ENCODE measurements at regions not wholly inside any gene's neighbourhood (a gene's known extent, or its start where the extent isn't known, plus 50 kb on each side); places are given as distances from the start of the nearest gene placed in this dataset.
"Not testable (repeated sequence)": the region's sequence is repeated elsewhere in the genome, so short reads cannot be mapped to it uniquely, and the experiment has no call there.

GRCh38 chr14:61154641-61155040 is 126.5 kb downstream of the TMEM30B start:
- no peak for DNase-seq

DNA sequence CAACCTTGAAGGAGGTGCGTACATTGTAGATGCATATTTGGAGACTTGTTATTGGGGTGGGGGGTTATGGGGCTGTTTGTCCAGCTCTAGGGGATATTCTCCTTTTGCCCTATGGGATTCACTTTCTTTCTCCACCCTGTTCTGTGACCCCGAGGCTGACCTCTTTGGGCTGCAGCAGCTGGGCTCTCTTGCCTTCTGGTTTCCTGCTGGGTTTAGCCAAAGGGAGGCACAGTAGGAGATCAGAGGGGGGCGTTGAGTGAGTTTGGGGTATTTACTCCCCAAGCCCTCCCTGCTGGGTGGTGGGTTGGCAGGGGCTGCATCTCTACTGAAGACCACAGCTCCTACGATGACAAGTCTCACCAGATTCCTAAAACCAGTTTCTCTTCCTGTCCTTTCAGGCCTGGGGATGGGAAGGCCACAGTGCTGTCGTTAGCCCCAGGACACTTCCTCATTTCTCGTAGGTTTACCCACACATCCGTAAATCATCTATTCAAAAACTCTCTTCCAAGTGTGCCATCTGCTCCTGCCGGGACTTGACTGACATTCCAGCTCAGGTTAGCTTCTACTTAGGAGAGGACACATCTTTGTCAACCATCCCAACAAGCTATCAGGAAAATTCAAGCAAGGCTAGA is 127.1 kb downstream of the TMEM30B start:
- no peak for DNase-seq

DNA sequence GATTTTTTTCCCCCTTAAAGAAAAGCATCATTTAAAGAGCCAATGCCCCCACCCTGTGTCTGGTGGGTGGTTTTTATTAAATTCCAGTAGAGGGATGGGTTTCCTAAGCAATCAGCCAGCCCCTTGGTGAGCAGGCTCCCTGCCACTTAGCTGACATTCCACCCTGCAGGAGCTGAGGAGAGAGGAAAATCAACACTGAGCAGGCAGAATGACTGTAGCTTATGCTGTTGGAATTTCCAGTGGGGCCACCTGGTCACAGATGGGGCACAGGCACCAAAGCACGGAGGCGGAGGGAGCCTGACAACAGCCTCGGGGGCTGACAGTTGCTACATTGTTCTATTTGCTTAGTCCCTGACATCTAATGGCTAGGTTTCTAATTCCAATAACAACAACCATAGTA is 127.7 kb downstream of the TMEM30B start:
- DNase-seq: no peak

GRCh38 chr14:61152851-61153364 is 128.2 kb downstream of the TMEM30B start:
- DNase-seq: no peak

- DNase-seq: no peak
Measured at GRCh38 chr14:61151251-61151650, 129.9 kb downstream of the TMEM30B start.

DNA sequence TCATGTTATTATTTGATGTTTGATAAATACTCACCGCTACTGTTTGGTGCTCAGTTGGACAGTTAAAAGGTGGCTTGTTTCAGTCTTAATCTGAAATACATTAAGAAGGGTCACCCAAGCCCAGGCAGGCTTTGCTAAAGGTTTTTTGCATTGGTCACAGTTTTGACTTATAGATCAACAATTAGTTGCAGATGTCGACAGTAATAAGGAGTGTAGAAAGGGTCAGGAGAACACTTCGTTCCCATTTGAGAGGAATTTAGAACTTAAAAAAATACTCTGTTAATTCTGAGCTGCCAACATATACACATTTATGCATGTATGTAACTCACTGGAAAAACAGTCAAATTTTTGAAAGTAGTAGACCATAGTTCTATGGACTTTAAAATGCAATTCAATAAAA is 130.3 kb downstream of the TMEM30B start:
- no peak for DNase-seq

DNA sequence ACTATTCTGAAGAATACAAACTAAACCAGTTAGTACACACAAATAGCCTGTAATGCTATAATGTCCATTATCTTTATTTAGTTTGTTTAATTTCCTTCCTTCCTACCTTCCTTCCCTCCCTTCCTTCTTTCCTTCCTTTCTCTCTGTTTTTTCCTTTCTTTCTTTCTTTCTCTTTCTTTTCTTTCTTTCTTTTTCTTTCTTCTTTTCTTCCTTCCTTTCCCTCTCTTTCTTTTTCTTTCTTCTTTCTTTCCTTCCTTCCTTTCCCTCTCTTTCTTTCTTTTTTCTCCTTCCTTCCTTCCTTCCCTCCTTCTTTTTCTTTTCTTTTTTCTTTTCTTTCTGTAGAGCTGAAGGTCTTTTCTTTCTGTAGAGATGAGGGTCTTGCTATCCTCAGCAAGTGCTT is 131.2 kb downstream of the TMEM30B start:
- no peak for DNase-seq

DNA sequence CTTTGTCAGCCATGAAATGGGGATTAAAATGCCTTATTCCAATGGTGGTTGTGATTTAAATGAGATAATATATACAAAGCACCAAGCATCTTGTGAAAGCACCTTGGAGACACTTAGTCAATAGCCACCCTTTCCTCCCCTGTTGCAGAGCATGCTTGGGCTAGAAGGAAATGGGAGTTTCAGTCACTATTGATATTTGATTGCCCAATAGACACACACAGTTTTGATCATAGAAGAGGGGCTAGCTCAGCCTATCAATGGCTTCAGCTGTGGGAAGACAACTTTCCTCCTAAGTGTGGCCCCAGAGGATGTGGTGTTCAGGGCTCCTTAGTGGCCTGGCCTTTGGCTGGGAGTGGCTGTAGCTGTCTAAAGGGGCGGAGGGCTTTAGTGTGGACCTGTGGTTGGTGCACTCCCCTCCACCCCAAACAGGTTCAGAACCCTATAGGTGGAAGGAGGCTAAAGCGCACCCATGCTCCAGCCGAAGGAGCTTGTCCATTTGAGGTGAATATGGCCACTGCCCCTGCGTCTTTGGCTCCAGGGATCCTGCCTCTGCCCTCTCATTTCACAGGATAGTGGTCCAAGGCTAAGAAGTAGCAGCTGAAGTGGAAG is 132.3 kb downstream of the TMEM30B start:
- no peak for DNase-seq

- no peak for DNase-seq
Measured at GRCh38 chr14:61147831-61148549, 133.1 kb downstream of the TMEM30B start.

- no peak for DNase-seq
Measured at GRCh38 chr14:61147381-61147821, 133.7 kb downstream of the TMEM30B start.

DNA sequence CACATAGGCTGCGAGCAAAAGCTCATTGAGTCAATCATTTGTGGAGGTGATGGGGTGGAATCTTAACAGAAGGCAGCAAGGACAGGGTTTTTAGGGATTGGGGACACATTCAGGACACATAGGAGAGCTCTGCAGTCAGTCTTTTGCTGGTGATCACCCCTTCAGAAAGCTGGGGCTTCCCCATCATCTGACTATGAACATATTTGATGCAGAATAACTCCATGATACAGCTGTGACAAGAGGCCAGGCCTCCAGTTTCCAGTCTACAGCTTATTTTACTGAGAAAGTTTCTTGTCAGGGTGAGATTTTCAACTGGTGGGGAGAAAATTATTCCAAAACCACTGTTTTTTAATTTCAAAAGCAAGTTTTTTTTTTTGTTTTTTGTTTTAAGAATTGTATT is 134.2 kb downstream of the TMEM30B start:
- DNase-seq: no peak

DNA sequence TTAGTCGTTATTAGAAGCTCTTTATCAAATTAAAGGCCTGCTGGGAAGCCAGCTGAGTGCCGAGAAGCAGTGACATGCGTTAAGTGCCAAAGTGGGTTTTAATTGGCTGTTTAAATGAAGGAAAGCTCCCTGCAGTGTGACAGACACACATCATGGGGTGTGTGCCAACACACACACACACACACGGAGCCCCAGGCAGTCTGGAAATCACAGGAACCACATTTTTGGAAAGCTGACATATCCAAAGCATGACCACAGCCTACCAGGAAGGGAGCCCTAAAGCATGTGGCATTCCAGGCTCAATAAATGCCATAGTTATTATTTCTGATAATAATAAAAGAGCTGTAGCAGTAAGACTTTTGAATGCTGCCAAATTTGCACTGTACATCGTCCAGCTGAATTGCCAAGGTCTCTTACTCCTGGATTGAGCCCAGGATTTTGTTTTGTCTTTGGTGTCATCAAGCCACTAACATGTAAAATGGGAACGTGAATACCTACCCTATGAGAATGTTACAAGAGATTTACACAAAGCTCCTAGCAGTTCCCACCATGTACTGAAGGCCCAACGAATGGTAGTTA is 135.1 kb downstream of the TMEM30B start:
- DNase-seq: no peak

DNA sequence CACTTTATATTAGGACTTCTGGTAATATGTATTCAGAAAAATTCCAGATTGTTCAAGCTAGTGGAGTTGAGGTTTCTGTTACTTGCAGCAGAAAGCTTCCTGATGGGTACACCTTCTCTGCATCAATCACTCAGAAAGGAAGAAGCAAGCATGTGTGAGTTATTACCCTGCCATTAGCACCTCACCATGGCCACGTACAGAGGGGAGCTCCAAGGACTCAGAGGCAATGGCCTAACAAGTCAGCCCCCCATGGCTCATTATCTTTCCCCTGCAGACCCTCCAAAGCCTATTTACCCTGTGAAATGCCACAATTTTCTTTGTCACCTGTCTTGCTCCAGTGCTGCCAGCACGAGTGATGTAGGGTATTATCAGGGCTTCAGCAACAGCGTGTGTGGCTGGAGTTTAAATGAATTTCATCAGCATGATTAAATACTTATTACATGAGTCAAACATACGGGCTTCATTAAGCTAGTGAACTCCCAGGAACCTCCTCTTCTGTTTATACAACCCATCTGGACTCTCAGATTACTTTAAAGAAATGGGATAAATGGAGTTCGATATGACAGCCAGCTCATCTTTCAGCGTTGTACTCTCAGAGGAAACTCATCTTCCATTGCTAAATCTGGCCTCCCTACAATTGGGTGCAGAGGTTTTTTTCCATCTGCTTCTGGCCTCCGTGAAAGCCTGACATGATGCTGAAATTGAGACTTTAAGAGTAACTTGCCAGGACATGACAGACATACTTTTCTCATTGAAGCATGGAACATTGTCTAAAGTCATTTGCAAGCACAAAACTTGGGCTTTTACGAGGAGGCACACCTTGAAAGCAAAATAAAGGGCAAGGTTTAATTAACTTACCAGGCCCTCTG is 135.9 kb downstream of the TMEM30B start:
- no peak for DNase-seq

DNA sequence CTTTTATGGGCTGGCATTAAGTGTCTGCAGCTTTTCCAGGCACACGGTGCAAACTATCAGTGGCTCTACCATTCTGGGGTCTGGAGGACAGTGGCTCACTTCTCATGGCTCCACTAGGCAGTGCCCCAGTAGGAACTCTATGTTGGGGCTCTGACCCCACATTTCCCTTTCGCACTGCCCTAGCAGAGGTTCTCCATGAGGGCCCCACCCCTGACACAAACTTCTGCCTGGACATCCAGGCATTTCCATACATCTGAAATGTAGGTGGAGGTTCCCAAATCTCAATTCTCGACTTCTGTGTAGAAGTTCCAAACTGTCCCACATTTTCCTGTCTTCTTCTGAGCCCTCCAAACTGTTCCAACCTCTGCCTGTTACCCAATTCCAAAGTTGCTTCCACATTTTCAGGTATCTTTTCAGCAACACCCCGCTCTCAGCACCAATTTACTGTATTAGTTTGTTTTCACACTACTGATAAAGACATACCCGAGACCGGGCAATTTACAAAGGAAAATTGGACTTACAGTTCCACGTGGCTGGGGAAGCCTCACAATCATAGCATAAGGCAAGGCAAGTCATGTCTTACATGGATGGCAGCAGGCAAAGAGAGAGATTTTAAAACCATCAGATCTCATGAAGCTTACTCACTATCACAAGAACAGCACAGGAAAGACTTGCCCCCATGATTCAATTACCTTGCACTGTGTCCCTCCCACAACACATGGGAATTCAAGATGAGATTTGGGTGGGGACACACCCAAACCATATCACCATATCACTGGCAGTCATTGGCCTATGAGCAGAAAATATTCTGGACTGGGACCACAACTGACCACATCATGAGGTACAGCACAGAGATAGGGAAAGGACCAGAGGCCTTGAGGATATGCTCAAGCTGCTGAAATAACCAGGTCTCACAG is 136.8 kb downstream of the TMEM30B start:
- not testable (repeated sequence) for DNase-seq

- DNase-seq: no peak
Measured at GRCh38 chr14:61140872-61141271, 140.3 kb downstream of the TMEM30B start.

DNA sequence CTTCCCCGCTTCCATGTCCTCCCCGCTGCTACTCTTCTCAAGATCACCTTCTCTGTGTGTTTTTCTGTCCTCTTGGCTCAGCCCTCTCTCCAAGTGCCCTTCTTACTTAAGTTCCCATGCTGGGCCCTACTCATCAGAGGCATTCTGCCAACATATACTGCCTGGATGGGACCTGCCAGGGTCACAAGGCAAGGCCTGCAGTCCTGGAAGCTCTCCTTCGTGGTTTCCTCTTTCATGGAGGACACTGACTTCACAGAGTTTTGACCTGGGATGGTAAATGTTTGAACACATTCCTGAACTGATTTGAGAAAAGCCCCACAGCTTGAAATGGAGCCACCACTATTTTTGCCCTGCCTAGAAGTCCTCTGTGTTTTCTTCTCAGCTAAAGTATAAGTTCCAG is 140.9 kb downstream of the TMEM30B start:
- no peak for DNase-seq

DNA sequence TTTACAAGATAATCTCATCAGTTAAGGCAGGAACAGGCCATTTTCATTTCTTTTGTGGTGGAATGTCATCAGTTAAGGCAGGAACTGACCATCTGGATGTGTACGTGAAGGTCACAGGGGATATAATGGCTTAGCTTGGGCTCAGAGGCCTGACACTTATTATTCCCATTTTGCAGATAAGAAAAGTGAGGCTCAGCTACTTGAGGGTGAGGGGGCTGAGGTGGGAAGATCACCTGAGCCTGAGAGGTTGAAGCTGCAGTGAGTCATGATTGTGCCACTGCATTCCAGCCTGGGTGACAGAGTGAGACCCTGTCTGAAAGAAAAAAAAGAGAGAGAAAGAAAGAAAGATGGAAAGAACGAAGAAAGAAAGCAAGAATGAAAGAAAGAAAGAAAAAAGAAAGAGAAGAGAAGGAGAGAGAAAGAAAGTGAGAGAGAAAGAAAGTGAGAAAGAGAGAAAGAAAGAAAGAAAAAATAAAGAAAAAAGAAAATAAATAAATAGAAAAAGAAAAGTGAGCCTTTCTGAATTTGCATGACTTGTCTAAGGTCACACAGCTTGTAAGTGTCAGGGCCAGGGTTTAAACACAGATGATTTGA is 142.0 kb downstream of the TMEM30B start:
- DNase-seq: no peak

GRCh38 chr14:61132894-61133293 is 148.2 kb downstream of the TMEM30B start:
- DNase-seq: peak; percentile 17

DNA sequence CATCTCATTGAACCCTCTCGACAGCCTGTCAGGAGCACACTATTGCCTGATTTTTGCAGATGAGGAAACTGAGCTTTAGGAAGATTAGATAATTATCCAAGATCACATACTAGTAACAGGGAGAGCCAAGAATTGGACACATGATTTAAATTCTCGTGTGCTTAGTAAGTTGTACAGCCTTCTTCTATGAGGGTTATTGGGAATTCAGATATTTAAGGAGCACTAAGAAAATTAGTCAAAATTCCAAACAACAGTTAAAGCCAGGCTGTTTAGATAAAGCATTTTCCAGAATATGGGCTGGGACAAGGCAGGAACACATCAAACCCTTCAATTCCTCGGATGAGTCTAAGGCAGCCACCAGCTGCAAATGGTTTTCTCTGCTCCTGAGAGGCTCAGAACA is 148.8 kb downstream of the TMEM30B start:
- no peak for DNase-seq

DNA sequence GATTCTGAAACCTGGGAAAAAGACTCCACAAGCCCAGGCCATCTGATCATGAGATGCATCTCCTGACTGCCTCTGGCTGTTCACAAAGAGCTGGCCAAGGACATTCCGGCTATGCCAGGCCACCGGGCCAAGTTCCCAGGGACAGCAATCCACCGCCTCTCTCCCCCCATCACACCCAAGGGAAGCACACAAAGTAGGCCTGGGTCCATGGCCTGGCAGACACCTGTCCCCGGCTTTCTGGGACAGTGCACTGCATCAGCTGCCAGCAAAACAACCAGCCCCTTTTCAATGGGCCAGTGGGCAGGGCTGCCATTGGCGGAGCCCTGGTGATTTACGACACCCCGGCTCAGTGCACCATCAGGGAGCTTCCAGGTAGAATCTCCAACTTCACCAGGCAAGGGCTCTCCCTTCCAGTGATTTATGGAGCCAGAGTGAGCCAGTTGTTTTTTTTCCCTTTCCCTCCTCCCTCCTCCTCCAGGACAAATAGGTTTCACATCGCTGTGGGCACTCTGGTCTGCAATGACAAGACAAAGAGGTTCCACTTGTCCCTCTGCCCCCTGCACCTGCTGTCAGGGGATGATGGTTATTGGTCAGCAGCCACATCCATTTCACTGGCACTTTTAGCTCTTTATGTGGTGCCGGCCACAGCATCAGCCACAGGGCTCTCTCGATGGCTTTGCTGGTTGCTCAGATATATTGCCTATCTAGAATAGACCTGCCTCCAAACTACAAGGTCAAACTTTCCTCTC is 149.6 kb downstream of the SLC38A6 start:
- no peak for DNase-seq
